H9 (cell line): ENCODE measurements at regions not wholly inside any gene's neighbourhood (a gene's known extent, or its start where the extent isn't known, plus 50 kb on each side); places are given as distances from the start of the nearest gene placed in this dataset.

Experiments
- DNase-seq: peaks from one replicate; pipeline ENCODE4 v3.0.0-alpha.2; 2017
- H2AFZ ChIP-seq: one replicate; pipeline ENCODE4 v1.6.1; 2013; ENCODE audit warnings: mild to moderate bottlenecking, low read length, control low read depth, moderate library complexity
- H2AK5ac ChIP-seq: 2 replicates; pipeline ENCODE4 v1.6.1; 2013; ENCODE audit warnings: low read length, control low read depth, mixed read lengths; ENCODE audit not compliant: insufficient read length
- H2BK120ac ChIP-seq: one replicate; pipeline ENCODE4 v1.6.1; 2013; ENCODE audit warnings: low read depth, mild to moderate bottlenecking, low read length, control low read depth, inconsistent platforms; ENCODE audit not compliant: poor library complexity, severe bottlenecking
- H2BK12ac ChIP-seq: 2 replicates; pipeline ENCODE4 v1.6.1; 2013; ENCODE audit warnings: low read length, control low read depth, mixed read lengths, low read depth; ENCODE audit not compliant: insufficient read length
- H2BK15ac ChIP-seq: 2 replicates; pipeline ENCODE4 v1.6.1; 2013; ENCODE audit warnings: low read depth, low read length, control low read depth
- H2BK20ac ChIP-seq: one replicate; pipeline ENCODE4 v1.6.1; 2013; ENCODE audit warnings: low read depth, mild to moderate bottlenecking, low read length, control low read depth, inconsistent platforms; ENCODE audit not compliant: poor library complexity, severe bottlenecking
- H2BK5ac ChIP-seq: 2 replicates; pipeline ENCODE4 v1.6.1; 2013; ENCODE audit warnings: low read length, control low read depth, mixed read lengths; ENCODE audit not compliant: insufficient read length
- H3K14ac ChIP-seq: 2 replicates; pipeline ENCODE4 v1.6.1; 2013; ENCODE audit warnings: low read length, control low read depth; ENCODE audit not compliant: insufficient read depth
- H3K18ac ChIP-seq: 2 replicates; pipeline ENCODE4 v1.6.1; 2013; ENCODE audit warnings: low read depth, mild to moderate bottlenecking, mixed read lengths, low read length, control low read depth; ENCODE audit not compliant: insufficient read length
- H3K23ac ChIP-seq: 2 replicates; pipeline ENCODE4 v1.6.1; 2013; ENCODE audit warnings: low read length, control low read depth, mixed read lengths, low read depth; ENCODE audit not compliant: insufficient read length
- H3K23me2 ChIP-seq: 2 replicates; pipeline ENCODE4 v1.6.1; 2013; ENCODE audit warnings: low read depth, mild to moderate bottlenecking, mixed read lengths, low read length, control low read depth; ENCODE audit not compliant: insufficient read length, poor library complexity, severe bottlenecking
- H3K27ac ChIP-seq: 2 replicates; pipeline ENCODE4 v1.5.1; 2013; ENCODE audit warnings: low read length, control low read depth, mixed read lengths, low read depth; ENCODE audit not compliant: insufficient read length
- H3K27me3 ChIP-seq: 2 replicates; pipeline ENCODE4 v1.6.1; 2013; ENCODE audit warnings: low read length, control low read depth, inconsistent platforms; ENCODE audit not compliant: insufficient read depth
- H3K4ac ChIP-seq: 2 replicates; pipeline ENCODE4 v1.6.1; 2013; ENCODE audit warnings: low read depth, mild to moderate bottlenecking, control low read depth, inconsistent platforms, low read length, moderate library complexity
- H3K4me1 ChIP-seq: 2 replicates; pipeline ENCODE4 v1.6.1; 2013; ENCODE audit warnings: low read length, control low read depth, inconsistent platforms; ENCODE audit not compliant: insufficient read depth
- H3K4me2 ChIP-seq: 2 replicates; pipeline ENCODE4 v1.6.1; 2013; ENCODE audit warnings: low read length, control low read depth, mixed read lengths; ENCODE audit not compliant: insufficient read length, insufficient read depth
- H3K56ac ChIP-seq: 2 replicates; pipeline ENCODE4 v1.6.1; 2013; ENCODE audit warnings: low read depth, mild to moderate bottlenecking, mixed read lengths, low read length, control low read depth; ENCODE audit not compliant: insufficient read length
- H3K79me1 ChIP-seq: 2 replicates; pipeline ENCODE4 v1.6.1; 2013; ENCODE audit warnings: low read depth, mild to moderate bottlenecking, moderate library complexity, low read length, control low read depth, inconsistent platforms; ENCODE audit not compliant: insufficient read depth, poor library complexity, severe bottlenecking
- H3K79me2 ChIP-seq: 2 replicates; pipeline ENCODE4 v1.6.1; 2013; ENCODE audit warnings: low read length, control low read depth, inconsistent platforms; ENCODE audit not compliant: insufficient read depth
- H3K9ac ChIP-seq: 2 replicates; pipeline ENCODE4 v1.6.1; 2013; ENCODE audit warnings: low read length, control low read depth, mixed read lengths; ENCODE audit not compliant: insufficient read length; ENCODE audit errors: extremely low read depth
- H3K9me3 ChIP-seq: one replicate; pipeline ENCODE4 v1.6.1; 2013; ENCODE audit warnings: low read depth, low read length, inconsistent platforms; ENCODE audit not compliant: control insufficient read depth
- H3T11ph ChIP-seq: one replicate; pipeline ENCODE4 v1.6.1; 2013; ENCODE audit warnings: mild to moderate bottlenecking, low read length, control low read depth, inconsistent platforms
- H4K20me1 ChIP-seq: one replicate; pipeline ENCODE4 v1.6.1; 2013; ENCODE audit not compliant: control insufficient read depth, insufficient read length, insufficient read depth
- H4K5ac ChIP-seq: 2 replicates; pipeline ENCODE4 v1.6.1; 2013; ENCODE audit warnings: low read depth, mild to moderate bottlenecking, mixed read lengths, low read length, control low read depth; ENCODE audit not compliant: insufficient read length
- H4K8ac ChIP-seq: replicated peaks from 2 replicates; pipeline ENCODE4 v1.6.1; 2013; ENCODE audit warnings: low read length, control low read depth, mixed read lengths, low read depth; ENCODE audit not compliant: insufficient read length
- H4K91ac ChIP-seq: 2 replicates; pipeline ENCODE4 v1.6.1; 2013; ENCODE audit warnings: low read depth, mild to moderate bottlenecking, moderate library complexity, mixed read lengths, low read length, control low read depth; ENCODE audit not compliant: insufficient read length
- H3K27ac Mint-ChIP-seq, 3 experiments: 2 replicates in 2 of 3; 3 replicates in 1 of 3; pipeline ENCODE4 v1.8.0; 2020 to 2021; ENCODE audit warnings: mixed read lengths in 3 of 3, mild to moderate bottlenecking in 1 of 3, moderate library complexity in 1 of 3
- H3K27me3 Mint-ChIP-seq: 2 replicates; pipeline ENCODE4 v1.8.0; 2021; ENCODE audit warnings: low read depth, mild to moderate bottlenecking, moderate library complexity, mixed read lengths
- H3K36me3 Mint-ChIP-seq, 3 experiments: 2 replicates in 2 of 3; 3 replicates in 1 of 3; pipeline ENCODE4 v1.8.0; 2020 to 2021; ENCODE audit warnings: low read depth in 3 of 3, mixed read lengths in 3 of 3; ENCODE audit not compliant: insufficient read depth in 1 of 3
- H3K4me1 Mint-ChIP-seq, 2 experiments: 2 replicates each; pipeline ENCODE4 v1.8.0; 2020; ENCODE audit warnings: mixed read lengths in 2 of 2
- H3K4me3 Mint-ChIP-seq, 2 experiments: 2 replicates in 1 of 2; 3 replicates in 1 of 2; pipeline ENCODE4 v1.8.0; 2020 to 2021; ENCODE audit warnings: mild to moderate bottlenecking in 2 of 2, mixed read lengths in 2 of 2, moderate library complexity in 1 of 2
- H3K9me3 Mint-ChIP-seq, 2 experiments: 2 replicates in 1 of 2; 3 replicates in 1 of 2; pipeline ENCODE4 v1.8.0; 2020; ENCODE audit warnings: mild to moderate bottlenecking in 2 of 2, mixed read lengths in 2 of 2, moderate library complexity in 1 of 2
- WGBS: extraction: QIAGEN DNeasy Blood & Tissue Kit; methylation state at CpG from one replicate; pipeline ENCODE4 v1.1.7; 2013; ENCODE audit warnings: missing lambda C conversion rate, low lambda C conversion rate, mixed read lengths; ENCODE audit not compliant: insufficient read length; ENCODE audit errors: extremely low coverage; 5-methylcytosine and 5-hydroxymethylcytosine counted together
- TF ChIP-seq, protein P1 (sequence below): fragments of 200-600 bp; sonication (generic); conservative IDR thresholded peaks from 3 replicates; pipeline ENCODE4 v1.8.0; 2021; ENCODE audit warnings: antibody characterized with exemption, mild to moderate bottlenecking

DNA sequence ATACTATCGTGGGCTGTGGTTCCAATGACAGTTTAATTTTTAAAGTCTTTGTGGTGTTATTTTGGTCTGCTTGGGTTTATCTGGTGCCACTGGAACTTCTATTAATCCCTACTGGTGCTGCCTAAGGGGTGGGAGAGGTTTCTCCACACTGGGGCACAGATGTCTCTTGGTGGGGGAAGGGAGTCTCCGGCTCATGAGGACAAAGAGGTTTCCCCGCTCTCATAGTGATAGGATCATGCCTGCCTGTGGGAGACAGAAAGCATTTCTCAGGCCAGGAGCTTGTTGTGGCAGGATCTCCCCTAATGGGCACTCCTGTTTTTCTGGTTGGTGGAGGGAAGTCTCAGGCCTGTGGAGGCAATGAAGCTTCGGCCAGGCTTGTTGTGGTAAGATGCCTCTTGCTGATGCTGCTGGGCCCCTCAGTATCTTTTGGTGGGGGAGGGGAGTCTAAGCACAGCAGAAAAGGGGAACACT, 84.3 kb upstream of the THRB start:
- Histone ChIP-seq H3K56ac (no peak overlapping the region), H2BK120ac (no peak overlapping the region), H3K79me1 (no peaks in the 10 kb centered on the region), H3K4ac (no peak overlapping the region), H2BK5ac (no peak overlapping the region), H3K4me2 (no peak overlapping the region), H4K5ac (no peak overlapping the region), H3K27ac (no peak overlapping the region), H3K9ac (no peak overlapping the region), H4K8ac (no peak overlapping the region), H2AK5ac (no peak overlapping the region), H2BK15ac (no peak overlapping the region), H3K4me1 (0 out of 2 replicates have a peak, but pooled peaks cover 2% of the 10 kb centered on the region), H3K79me2 (no peaks in the 10 kb centered on the region; the same call in 1 of the 2 replicates), H3K18ac (peak overlapping the region; percentile 42), H3K23me2 (no peaks in the 10 kb centered on the region), H3K14ac (peak overlapping the region; percentile 67; the same call in 1 of the 2 replicates), H3K9me3 (no peaks in the 10 kb centered on the region), H3K23ac (no peak overlapping the region), H3K27me3 (no peaks in the 10 kb centered on the region), H4K20me1 (no peaks in the 10 kb centered on the region), H3T11ph (no peak overlapping the region), H2BK12ac (no peak overlapping the region), H4K91ac (no peak overlapping the region), H2BK20ac (no peak overlapping the region), H2AFZ (no peak overlapping the region)
- Mint-ChIP-seq H3K4me3 (no peak overlapping the region), H3K4me1 (peaks cover 16 to 22% of the 10 kb centered on the region in 2 experiments), H3K9me3 (no peaks in the 10 kb centered on the region), H3K27me3 (no peaks in the 10 kb centered on the region), H3K27ac (peak overlapping the region in 2 of 3 experiments; percentile 13 to 45; a peak in 4 of 7 replicates), H3K36me3 (no peaks in the 10 kb centered on the region)
- no CpG with 5 or more reads among the region's 4 CpGs for WGBS
- DNase-seq: peak; percentile 31
- TF ChIP-seq, protein P1, sequence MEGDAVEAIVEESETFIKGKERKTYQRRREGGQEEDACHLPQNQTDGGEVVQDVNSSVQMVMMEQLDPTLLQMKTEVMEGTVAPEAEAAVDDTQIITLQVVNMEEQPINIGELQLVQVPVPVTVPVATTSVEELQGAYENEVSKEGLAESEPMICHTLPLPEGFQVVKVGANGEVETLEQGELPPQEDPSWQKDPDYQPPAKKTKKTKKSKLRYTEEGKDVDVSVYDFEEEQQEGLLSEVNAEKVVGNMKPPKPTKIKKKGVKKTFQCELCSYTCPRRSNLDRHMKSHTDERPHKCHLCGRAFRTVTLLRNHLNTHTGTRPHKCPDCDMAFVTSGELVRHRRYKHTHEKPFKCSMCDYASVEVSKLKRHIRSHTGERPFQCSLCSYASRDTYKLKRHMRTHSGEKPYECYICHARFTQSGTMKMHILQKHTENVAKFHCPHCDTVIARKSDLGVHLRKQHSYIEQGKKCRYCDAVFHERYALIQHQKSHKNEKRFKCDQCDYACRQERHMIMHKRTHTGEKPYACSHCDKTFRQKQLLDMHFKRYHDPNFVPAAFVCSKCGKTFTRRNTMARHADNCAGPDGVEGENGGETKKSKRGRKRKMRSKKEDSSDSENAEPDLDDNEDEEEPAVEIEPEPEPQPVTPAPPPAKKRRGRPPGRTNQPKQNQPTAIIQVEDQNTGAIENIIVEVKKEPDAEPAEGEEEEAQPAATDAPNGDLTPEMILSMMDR: no peak
